ENCODE measurements at regions not wholly inside any gene's neighbourhood (a gene's known extent, or its start where the extent isn't known, plus 50 kb on each side); places are given as distances from the start of the nearest gene placed in this dataset.
"Not testable (repeated sequence)": the region's sequence is repeated elsewhere in the genome, so short reads cannot be mapped to it uniquely, and the experiment has no call there.

- Mint-ChIP-seq H3K4me3 (no peak overlapping the region), H3K4me1 (no peaks in the 10 kb centered on the region), H3K36me3 (ENCODE audit: low read depth) (no peaks in the 10 kb centered on the region), H3K9me3 (no peaks in the 10 kb centered on the region), H3K27ac (no peak overlapping the region), H3K27me3 (ENCODE audit: insufficient read depth) (peaks cover 4% of the 10 kb centered on the region)
- Histone ChIP-seq H3K4me3 (ENCODE audit: low read length) (no peak overlapping the region), H3K4me1 (ENCODE audit: control insufficient read depth, insufficient read depth, low read length) (no peaks in the 10 kb centered on the region), H3K36me3 (ENCODE audit: control insufficient read depth, insufficient read depth, low read length) (no peaks in the 10 kb centered on the region), H3K9ac (ENCODE audit: extremely low read depth, low read length, poor library complexity, severe bottlenecking) (no peak overlapping the region), H3K27me3 (ENCODE audit: control insufficient read depth, insufficient read depth, low read length, poor library complexity, severe bottlenecking) (no peaks in the 10 kb centered on the region), H3K27ac (ENCODE audit: low read depth, low read length) (no peak overlapping the region), H3K9me3 (ENCODE audit: control insufficient read depth, low read length) (no peaks in the 10 kb centered on the region)
- TF ChIP-seq, protein P1, sequence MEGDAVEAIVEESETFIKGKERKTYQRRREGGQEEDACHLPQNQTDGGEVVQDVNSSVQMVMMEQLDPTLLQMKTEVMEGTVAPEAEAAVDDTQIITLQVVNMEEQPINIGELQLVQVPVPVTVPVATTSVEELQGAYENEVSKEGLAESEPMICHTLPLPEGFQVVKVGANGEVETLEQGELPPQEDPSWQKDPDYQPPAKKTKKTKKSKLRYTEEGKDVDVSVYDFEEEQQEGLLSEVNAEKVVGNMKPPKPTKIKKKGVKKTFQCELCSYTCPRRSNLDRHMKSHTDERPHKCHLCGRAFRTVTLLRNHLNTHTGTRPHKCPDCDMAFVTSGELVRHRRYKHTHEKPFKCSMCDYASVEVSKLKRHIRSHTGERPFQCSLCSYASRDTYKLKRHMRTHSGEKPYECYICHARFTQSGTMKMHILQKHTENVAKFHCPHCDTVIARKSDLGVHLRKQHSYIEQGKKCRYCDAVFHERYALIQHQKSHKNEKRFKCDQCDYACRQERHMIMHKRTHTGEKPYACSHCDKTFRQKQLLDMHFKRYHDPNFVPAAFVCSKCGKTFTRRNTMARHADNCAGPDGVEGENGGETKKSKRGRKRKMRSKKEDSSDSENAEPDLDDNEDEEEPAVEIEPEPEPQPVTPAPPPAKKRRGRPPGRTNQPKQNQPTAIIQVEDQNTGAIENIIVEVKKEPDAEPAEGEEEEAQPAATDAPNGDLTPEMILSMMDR (conservative IDR thresholded peaks at IDR 0.05): no peak
- 87 to 89% methylated on average over 8 to 14 of the region's 14 CpGs for WGBS, 2 experiments (ENCODE audit: insufficient coverage in 1 of 2, insufficient read length in 1 of 2)
- no peak for DNase-seq
Observed at GRCh38 chr6:167558246-167559177, 233.6 kb downstream of the TTLL2 start.

- 87 to 92% methylated on average over 10 to 15 of the region's 15 CpGs for WGBS, 2 experiments (ENCODE audit: insufficient coverage in 1 of 2, insufficient read length in 1 of 2)
- no peaks in the 10 kb centered on the region for H3K36me3 Mint-ChIP-seq (ENCODE audit: low read depth)
- Histone ChIP-seq H3K27ac (ENCODE audit: low read depth, low read length) (no peak overlapping the region), H3K9ac (ENCODE audit: extremely low read depth, low read length, poor library complexity, severe bottlenecking) (no peak overlapping the region), H3K36me3 (ENCODE audit: control insufficient read depth, insufficient read depth, low read length) (no peaks in the 10 kb centered on the region), H3K27me3 (ENCODE audit: control insufficient read depth, insufficient read depth, low read length, poor library complexity, severe bottlenecking) (no peaks in the 10 kb centered on the region), H3K4me3 (ENCODE audit: low read length) (no peak overlapping the region), H3K9me3 (ENCODE audit: control insufficient read depth, low read length) (no peaks in the 10 kb centered on the region), H3K4me1 (ENCODE audit: control insufficient read depth, insufficient read depth, low read length) (no peaks in the 10 kb centered on the region)
- H3K27me3 Mint-ChIP-seq (ENCODE audit: insufficient read depth): peaks cover 7% of the 10 kb centered on the region
- H3K27ac Mint-ChIP-seq: no peak overlapping the region
- no peaks in the 10 kb centered on the region for H3K4me1 Mint-ChIP-seq
- TF ChIP-seq, protein P1 (conservative IDR thresholded peaks at IDR 0.05): no peak
- no peaks in the 10 kb centered on the region for H3K9me3 Mint-ChIP-seq
- H3K4me3 Mint-ChIP-seq: no peak overlapping the region
- DNase-seq: no peak
Observed at GRCh38 chr6:167559675-167560479, 235.0 kb downstream of the TTLL2 start.

GRCh38 chr6:167560673-167561569 lies 236.0 kb downstream of the TTLL2 start:
- H3K9me3 ChIP-seq (ENCODE audit: control insufficient read depth, low read length): no peaks in the 10 kb centered on the region
- H3K36me3 ChIP-seq (ENCODE audit: control insufficient read depth, insufficient read depth, low read length): no peaks in the 10 kb centered on the region
- Mint-ChIP-seq H3K4me3 (no peak overlapping the region), H3K36me3 (ENCODE audit: low read depth) (no peaks in the 10 kb centered on the region), H3K27me3 (ENCODE audit: insufficient read depth) (peaks cover 7% of the 10 kb centered on the region), H3K27ac (no peak overlapping the region), H3K4me1 (no peaks in the 10 kb centered on the region), H3K9me3 (no peaks in the 10 kb centered on the region)
- TF ChIP-seq, protein P1 (conservative IDR thresholded peaks at IDR 0.05): no peak
- H3K27me3 ChIP-seq (ENCODE audit: control insufficient read depth, insufficient read depth, low read length, poor library complexity, severe bottlenecking): no peaks in the 10 kb centered on the region
- DNase-seq: no peak
- no peaks in the 10 kb centered on the region for H3K4me1 ChIP-seq (ENCODE audit: control insufficient read depth, insufficient read depth, low read length)
- H3K9ac ChIP-seq (ENCODE audit: extremely low read depth, low read length, poor library complexity, severe bottlenecking): no peak overlapping the region
- no peak overlapping the region for H3K4me3 ChIP-seq (ENCODE audit: low read length)
- 96 to 97% methylated on average over 8 to 13 of the region's 13 CpGs for WGBS, 2 experiments (ENCODE audit: insufficient coverage in 1 of 2, insufficient read length in 1 of 2)
- H3K27ac ChIP-seq (ENCODE audit: low read depth, low read length): no peak overlapping the region

DNA sequence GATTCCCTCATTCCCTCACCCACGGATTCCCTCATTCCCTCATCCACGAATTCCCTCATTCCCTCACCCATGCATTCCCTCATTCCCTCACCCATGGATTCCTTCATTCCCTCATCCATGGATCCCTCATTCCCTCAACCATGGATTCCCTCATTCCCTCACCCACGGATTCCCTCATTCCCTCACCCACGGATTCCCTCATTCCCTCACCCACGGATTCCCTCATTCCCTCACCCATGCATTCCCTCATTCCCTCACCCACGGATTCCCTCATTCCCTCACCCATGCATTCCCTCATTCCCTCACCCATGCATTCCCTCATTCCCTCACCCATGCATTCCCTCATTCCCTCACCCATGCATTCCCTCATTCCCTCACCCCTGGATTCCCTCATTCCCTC lies 238.0 kb downstream of the TTLL2 start:
- not testable (repeated sequence) for H3K9me3 ChIP-seq (ENCODE audit: control insufficient read depth, low read length); DNase-seq; H3K4me3 Mint-ChIP-seq; H3K4me1 ChIP-seq (ENCODE audit: control insufficient read depth, insufficient read depth, low read length); H3K9ac ChIP-seq (ENCODE audit: extremely low read depth, low read length, poor library complexity, severe bottlenecking); H3K4me3 ChIP-seq (ENCODE audit: low read length); H3K36me3 ChIP-seq (ENCODE audit: control insufficient read depth, insufficient read depth, low read length); H3K9me3 Mint-ChIP-seq; H3K27ac ChIP-seq (ENCODE audit: low read depth, low read length); H3K27ac Mint-ChIP-seq; H3K27me3 ChIP-seq (ENCODE audit: control insufficient read depth, insufficient read depth, low read length, poor library complexity, severe bottlenecking); H3K4me1 Mint-ChIP-seq; H3K36me3 Mint-ChIP-seq (ENCODE audit: low read depth); H3K27me3 Mint-ChIP-seq (ENCODE audit: insufficient read depth)
- WGBS, 2 experiments (ENCODE audit: insufficient coverage in 1 of 2, insufficient read length in 1 of 2): 73 to 100% methylated on average over 2 to 6 of the region's 6 CpGs

All from endodermal cell (in vitro differentiated cells).